Hematopoietic multipotent progenitor cell treated with erythropoietin and hydrocortisone succinate and interleukin-3 and kit ligand, for 17 days (in vitro differentiated cells): ENCODE measurements at regions not wholly inside any gene's neighbourhood (a gene's known extent, or its start where the extent isn't known, plus 50 kb on each side); places are given as distances from the start of the nearest gene placed in this dataset.

ENCODE experiments used
- DNase-seq: peaks from one replicate; pipeline ENCODE4 v3.0.0-alpha.2; 2015; ENCODE audit warnings: low spot score

GRCh38 chr17:77432034-77432661 is 291.4 kb downstream of the SEC14L1 start:
- no peak for DNase-seq

DNA sequence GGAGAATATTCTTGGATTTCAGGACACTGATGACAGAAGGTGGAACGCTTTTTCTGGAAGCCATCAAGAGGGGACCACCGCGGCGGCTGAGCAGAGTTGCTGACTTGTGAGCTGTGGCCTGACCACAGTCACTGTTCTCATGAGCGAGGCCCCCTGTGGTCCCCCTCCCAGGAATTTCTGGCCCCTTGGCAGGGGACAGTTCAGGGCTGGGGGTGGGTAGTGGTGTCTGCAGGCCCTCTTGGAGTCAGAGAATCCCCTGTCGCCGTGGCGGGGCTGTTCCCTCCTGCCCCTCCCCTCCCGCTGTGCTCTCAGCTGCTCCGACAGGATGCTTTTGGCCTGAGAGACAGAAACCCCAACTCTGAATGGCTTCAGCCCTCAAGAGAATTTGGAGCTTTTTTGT is 292.0 kb downstream of the SEC14L1 start:
- DNase-seq: no peak

GRCh38 chr17:77433385-77434135 is 292.8 kb downstream of the SEC14L1 start:
- no peak for DNase-seq

DNA sequence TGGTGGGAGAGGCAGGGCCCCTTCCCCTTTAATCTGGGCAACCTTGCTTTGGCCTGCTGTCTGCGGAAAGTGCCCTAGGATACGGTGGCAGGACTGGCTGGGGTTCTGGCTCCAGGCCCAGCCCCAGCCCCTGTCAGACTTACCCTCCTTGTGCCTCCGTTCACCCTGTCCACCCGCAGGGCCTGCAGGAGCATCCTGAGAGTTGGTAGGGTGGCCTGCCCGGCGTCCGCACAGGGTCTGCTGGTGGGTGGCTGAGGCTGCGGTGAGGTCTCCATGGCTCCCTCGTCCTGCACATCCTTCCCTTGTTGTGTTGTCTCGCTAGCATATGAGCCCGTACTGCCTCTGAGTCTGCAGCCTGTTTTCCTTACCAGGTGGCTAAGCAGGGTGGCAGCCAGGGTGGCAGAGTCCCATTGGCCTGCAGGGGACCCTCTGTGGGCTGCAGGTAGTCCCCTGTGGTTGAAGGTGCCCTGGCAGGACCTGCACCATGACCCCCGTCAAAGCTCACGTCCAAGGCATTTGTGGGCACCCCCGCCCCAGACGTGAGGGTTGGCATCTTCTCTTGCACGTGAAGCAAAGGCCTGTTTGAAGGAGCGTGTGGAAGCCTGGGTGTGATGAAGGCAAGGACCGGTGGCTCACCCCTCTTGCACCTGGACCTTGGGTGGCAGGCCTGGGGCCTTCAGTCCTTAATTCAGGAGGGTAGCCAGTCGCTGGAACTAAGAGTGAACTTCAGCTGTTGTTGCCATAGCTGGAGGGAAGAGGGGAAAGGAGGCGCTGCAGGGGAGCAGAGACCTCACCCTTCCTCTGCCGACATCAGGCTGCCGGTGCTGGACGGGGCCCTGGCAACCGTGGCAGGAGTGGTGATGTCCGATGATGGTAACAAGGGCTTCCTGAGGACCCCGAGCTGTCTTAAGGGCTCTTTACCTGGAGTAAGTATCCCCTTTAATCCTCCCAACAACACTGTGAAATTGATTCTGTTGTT is 293.7 kb downstream of the SEC14L1 start:
- no peak for DNase-seq

DNA sequence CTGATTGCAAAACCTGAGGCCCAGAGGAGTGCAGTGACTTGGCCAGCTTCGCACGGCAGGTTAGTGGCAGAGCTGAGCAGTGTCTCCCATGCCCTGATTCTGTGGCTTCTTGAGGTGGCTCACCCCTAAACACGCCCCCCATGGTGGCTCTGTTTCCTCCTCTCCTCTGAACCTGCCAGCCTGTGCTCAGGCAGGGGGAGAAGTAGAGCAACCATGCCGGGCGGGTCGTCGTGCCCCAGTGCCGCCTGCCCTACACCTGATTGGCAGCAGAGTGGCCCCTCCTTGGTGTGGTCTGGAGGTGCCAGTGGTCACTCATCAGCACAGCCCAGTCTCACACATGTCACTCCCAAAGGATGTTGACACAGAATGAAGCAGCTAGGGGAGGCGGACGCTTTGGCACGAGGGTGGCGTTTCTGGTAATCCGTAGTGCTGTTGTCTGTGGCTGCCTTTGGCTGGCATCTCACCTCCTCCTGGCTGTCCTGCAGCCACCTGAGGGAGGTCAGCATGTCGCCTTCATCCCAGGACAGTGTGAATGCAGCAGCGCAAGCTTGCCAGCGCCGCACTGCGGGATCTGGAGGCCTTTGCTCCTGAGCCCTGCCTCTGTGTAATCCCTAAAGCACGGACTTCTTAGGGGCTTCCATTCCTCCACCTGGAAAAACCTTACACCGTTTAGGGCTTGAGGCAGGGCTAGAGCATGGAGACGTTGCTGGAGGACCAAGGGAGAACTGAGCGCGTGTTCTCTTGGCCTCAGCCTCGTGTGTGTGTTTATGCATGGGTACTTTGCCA is 294.7 kb downstream of the SEC14L1 start:
- DNase-seq: no peak

GRCh38 chr17:77436058-77436442 is 295.3 kb downstream of the SEC14L1 start:
- no peak for DNase-seq

GRCh38 chr17:77436481-77436880 is 295.7 kb downstream of the SEC14L1 start:
- DNase-seq: no peak

DNA sequence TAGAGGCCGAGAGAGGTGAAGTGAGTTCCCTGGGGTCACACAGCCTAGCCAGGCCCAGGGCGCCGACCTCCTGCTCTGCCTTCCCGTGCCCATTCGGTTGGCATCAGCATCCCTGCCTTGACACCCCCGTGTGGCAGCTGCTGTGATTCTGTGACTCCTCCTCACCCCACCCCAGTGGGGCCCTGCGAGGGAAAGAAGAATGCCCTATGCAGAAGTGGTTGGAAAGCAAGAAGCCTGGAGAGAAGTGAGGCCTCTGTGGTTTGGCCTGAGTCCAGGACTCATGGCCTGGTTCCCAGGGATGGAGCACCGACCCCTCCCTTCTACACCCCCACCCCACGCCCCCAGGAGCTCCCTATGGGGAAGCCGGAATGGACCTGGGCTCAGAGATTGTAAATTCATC is 296.2 kb downstream of the SEC14L1 start:
- DNase-seq: no peak

DNA sequence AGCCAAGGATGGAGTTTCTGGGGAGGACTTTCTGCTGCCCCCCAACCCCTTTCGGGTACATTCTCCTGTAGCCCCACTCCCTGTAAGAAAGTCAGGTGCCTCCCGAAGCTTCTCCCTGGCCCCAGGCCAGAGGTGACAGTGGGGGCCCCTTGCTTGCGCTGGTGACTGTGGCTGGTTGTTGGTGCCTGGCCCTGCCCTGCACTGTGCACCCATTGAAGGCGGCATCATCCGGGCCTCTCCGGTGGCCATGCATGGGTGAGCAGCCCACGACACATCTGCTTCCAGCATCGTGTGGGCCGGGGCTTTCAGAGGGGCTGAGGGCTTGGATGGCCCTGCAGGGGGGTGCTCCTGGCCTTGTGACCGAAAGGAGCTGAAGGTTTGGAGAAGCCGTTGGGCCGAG is 297.0 kb downstream of the SEC14L1 start:
- no peak for DNase-seq

GRCh38 chr17:77438241-77439188 is 297.7 kb downstream of the SEC14L1 start:
- no peak for DNase-seq

- no peak for DNase-seq
Observed at GRCh38 chr17:77439189-77440018, 298.6 kb downstream of the SEC14L1 start.

GRCh38 chr17:77440560-77440981 is 299.8 kb downstream of the SEC14L1 start:
- DNase-seq: no peak

GRCh38 chr17:77441130-77441920 is 300.6 kb downstream of the SEC14L1 start:
- no peak for DNase-seq

DNA sequence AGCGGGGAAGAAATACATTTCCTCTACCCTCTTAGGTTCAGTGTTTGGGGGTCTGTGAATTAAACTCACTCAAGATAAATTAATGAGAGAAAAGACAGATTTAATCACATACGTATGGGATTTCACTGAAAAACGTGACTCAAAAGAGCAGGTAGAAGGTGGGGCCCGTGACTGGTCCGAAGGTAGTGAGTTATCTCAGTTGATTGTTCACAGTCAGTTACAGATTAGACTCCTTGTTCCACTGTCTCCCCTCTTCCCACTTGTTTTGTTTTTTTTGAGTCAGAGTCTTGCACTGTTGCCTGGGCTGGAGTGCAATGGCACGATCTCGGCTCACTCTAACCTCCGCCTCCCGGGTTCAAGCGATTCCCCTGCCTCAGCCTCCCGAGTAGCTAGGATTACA is 301.2 kb downstream of the SEC14L1 start:
- no peak for DNase-seq

DNA sequence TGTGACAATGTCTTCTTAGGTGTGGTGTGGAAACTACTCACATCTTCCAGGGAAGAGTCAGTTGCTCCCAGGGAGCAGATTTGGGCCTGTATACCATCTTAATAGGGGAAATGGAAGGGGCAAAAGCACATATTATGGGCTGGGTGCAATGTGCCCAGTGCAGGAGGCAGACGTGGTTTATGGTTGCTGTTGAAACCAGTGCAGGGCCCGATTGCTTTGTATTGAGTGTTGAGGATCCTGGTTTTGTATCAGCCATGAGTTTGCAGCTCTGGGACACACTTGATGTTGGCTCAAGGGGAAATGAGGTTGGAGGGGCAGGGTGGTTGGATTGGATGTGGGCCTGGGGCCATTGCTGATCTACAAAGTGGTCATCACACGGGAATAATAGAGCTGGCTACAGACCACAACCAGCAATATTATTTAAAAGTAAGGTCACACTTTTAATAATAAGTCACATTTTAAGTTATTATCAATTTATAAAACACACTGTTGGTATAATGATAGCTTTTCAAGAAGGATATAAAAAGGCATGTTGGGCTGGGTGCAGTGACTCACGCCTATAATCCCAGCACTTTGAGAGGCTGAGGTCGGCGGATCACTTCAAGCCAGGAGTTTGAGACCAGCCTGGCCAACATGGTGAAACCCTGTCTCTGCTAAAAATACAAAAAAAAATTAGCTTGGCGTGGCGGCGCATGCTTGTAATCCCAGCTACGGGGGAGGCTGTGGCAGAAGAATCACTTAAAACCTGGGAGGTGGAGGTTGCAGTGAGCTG is 302.4 kb downstream of the SEC14L1 start:
- DNase-seq: no peak

GRCh38 chr17:77443748-77444260 is 303.0 kb downstream of the SEC14L1 start:
- no peak for DNase-seq

- no peak for DNase-seq
Observed at GRCh38 chr17:77444628-77444983, 303.8 kb downstream of the SEC14L1 start.
